Stimulated activated naive CD8-positive, alpha-beta T cell treated with anti-CD3 and anti-CD28 coated beads, Interleukin-15, Interleukin-2, amounts not matched to agents 100 U/mL and 50 U/mL, for 24 hours (primary cell): ENCODE measurements at regions not wholly inside any gene's neighbourhood (a gene's known extent, or its start where the extent isn't known, plus 50 kb on each side); places are given as distances from the start of the nearest gene placed in this dataset.

Experiments
- ATAC-seq: fragments of 150-1000 bp; cut with Tn5 transposase; one replicate; pipeline ENCODE4 v1.10.0; 2021
- DNase-seq: peaks from one replicate; pipeline ENCODE4 v3.0.0; 2021

GRCh38 chr18:28382215-28382879, 205.4 kb upstream of the CDH2 start:
- ATAC-seq (no peak), DNase-seq (no peak)

GRCh38 chr18:28372186-28372585, 195.3 kb upstream of the CDH2 start:
- ATAC-seq (no peak), DNase-seq (no peak)

- DNase-seq (no peak), ATAC-seq (no peak)
Measured at GRCh38 chr18:28366676-28367075, 189.7 kb upstream of the CDH2 start.

GRCh38 chr18:28365411-28365831, 188.5 kb upstream of the CDH2 start:
- no peak for ATAC-seq

GRCh38 chr18:28363124-28363523, 186.2 kb upstream of the CDH2 start:
- DNase-seq = no peak
- no peak for ATAC-seq

More at GRCh38 chr18:28365411-28365831, 188.5 kb upstream of the CDH2 start:
- DNase-seq = no peak

GRCh38 chr18:28359176-28359575, 182.2 kb upstream of the CDH2 start:
- ATAC-seq (no peak), DNase-seq (no peak)

GRCh38 chr18:28357766-28358401, 181.0 kb upstream of the CDH2 start:
- no peak for DNase-seq
- no peak for ATAC-seq

- ATAC-seq (no peak), DNase-seq (no peak)
Measured at GRCh38 chr18:28350821-28351220, 173.9 kb upstream of the CDH2 start.

- ATAC-seq (no peak), DNase-seq (no peak)
Measured at GRCh38 chr18:28342231-28342630, 165.3 kb upstream of the CDH2 start.

- ATAC-seq (no peak), DNase-seq (no peak)
Measured at GRCh38 chr18:28338316-28338715, 161.4 kb upstream of the CDH2 start.

- DNase-seq (no peak), ATAC-seq (no peak)
Measured at GRCh38 chr18:28334516-28334915, 157.6 kb upstream of the CDH2 start.

GRCh38 chr18:28332071-28332470, 155.1 kb upstream of the CDH2 start:
- no peak for DNase-seq
- ATAC-seq = no peak

- no peak for DNase-seq
- no peak for ATAC-seq
Measured at GRCh38 chr18:28331551-28331950, 154.6 kb upstream of the CDH2 start.

GRCh38 chr18:28313602-28314001, 136.7 kb upstream of the CDH2 start:
- DNase-seq (no peak), ATAC-seq (no peak)

- DNase-seq (no peak), ATAC-seq (no peak)
Measured at GRCh38 chr18:28288784-28289183, 111.9 kb upstream of the CDH2 start.

- ATAC-seq (no peak), DNase-seq (no peak)
Measured at GRCh38 chr18:28287146-28287545, 110.2 kb upstream of the CDH2 start.

- ATAC-seq (no peak), DNase-seq (no peak)
Measured at GRCh38 chr18:28284132-28284531, 107.2 kb upstream of the CDH2 start.

- DNase-seq = no peak
- no peak for ATAC-seq
Measured at GRCh38 chr18:28281400-28281799, 104.5 kb upstream of the CDH2 start.

GRCh38 chr18:28269750-28270149, 92.8 kb upstream of the CDH2 start:
- no peak for ATAC-seq
- no peak for DNase-seq

GRCh38 chr18:28267878-28268625, 91.1 kb upstream of the CDH2 start:
- ATAC-seq = no peak
- no peak for DNase-seq

GRCh38 chr18:28267276-28267675, 90.3 kb upstream of the CDH2 start:
- DNase-seq = no peak
- ATAC-seq = no peak

- ATAC-seq = no peak
- no peak for DNase-seq
Measured at GRCh38 chr18:28256166-28256565, 79.2 kb upstream of the CDH2 start.

GRCh38 chr18:28248653-28249052, 71.7 kb upstream of the CDH2 start:
- ATAC-seq = no peak
- no peak for DNase-seq
